Testis (tissue), 2 donors: ENCODE measurements at regions not wholly inside any gene's neighbourhood (a gene's known extent, or its start where the extent isn't known, plus 50 kb on each side); places are given as distances from the start of the nearest gene placed in this dataset.

ENCODE experiments used
- CTCF ChIP-seq, 3 experiments: fragments of 450-650 bp in 2 of 3; fragments of 200-600 bp in 1 of 3; sonication (generic) in 1 of 3; IDR thresholded peaks; one replicate each; pipeline ENCODE4 v1.5.1; 2016 to 2019; ENCODE audit warnings: antibody characterized with exemption in 3 of 3, mild to moderate bottlenecking in 2 of 3, moderate library complexity in 1 of 3
- POLR2A ChIP-seq: fragments of 450-650 bp; IDR thresholded peaks from one replicate; pipeline ENCODE4 v1.6.1; 2017; ENCODE audit warnings: antibody characterized with exemption, mild to moderate bottlenecking, moderate library complexity

GRCh38 chr1:29452463-29453230 lies 216.3 kb downstream of the PTPRU start:
- TF ChIP-seq POLR2A (no peak), CTCF (IDR thresholded peaks at IDR 0.05) (no peak)
